Stomach (tissue), 8 donors: ENCODE measurements at regions not wholly inside any gene's neighbourhood (a gene's known extent, or its start where the extent isn't known, plus 50 kb on each side); places are given as distances from the start of the nearest gene placed in this dataset.

Experiments used
- DNase-seq, 2 donors: peaks; one replicate each; pipeline versions ENCODE4 v3.0.0 to v3.0.0-alpha.2; 2013 to 2019
- H3K27ac ChIP-seq, 5 donors: fragments of 200-600 bp in 4 of 5; sonication (generic) in 4 of 5; one replicate each; pipeline ENCODE4 v1.5.1; 2013 to 2019; ENCODE audit warnings: mild to moderate bottlenecking in 1 of 5, moderate library complexity in 1 of 5
- H3K27me3 ChIP-seq, 3 donors: fragments of 200-600 bp; sonication (generic); one replicate each; pipeline ENCODE4 v1.5.1; 2017 to 2019; ENCODE audit warnings: mixed run types in 1 of 3
- H3K36me3 ChIP-seq, 4 donors: fragments of 200-600 bp; sonication (generic); 1 replicate in 3 of 4; 2 replicates in 1 of 4; pipeline ENCODE4 v1.5.1; 2016 to 2019
- H3K4me1 ChIP-seq, 4 donors: fragments of 200-600 bp; sonication (generic); one replicate each; pipeline ENCODE4 v1.5.1; 2016 to 2019
- H3K4me3 ChIP-seq, 4 donors: fragments of 200-600 bp; sonication (generic) in 3 of 4; one replicate each; pipeline ENCODE4 v1.5.1; 2016 to 2019; ENCODE audit warnings: mild to moderate bottlenecking in 1 of 4
- H3K9me3 ChIP-seq, 4 donors: fragments of 200-600 bp; sonication (generic); one replicate each; pipeline ENCODE4 v1.5.1; 2016 to 2019
- CTCF ChIP-seq, 7 experiments: fragments of 450-650 bp in 4 of 7; fragments of 200-600 bp in 3 of 7; sonication (generic) in 3 of 7; IDR thresholded peaks; one replicate each; pipeline ENCODE4 v1.5.1; 2016 to 2019; ENCODE audit warnings: antibody characterized with exemption in 7 of 7, control low read depth in 2 of 7, mild to moderate bottlenecking in 1 of 7
- EP300 ChIP-seq: sonication (generic); formaldehyde crosslinking; IDR thresholded peaks from one replicate; pipeline ENCODE4 v1.6.1; 2017; ENCODE audit warnings: antibody characterized with exemption
- POLR2A ChIP-seq, 4 donors: fragments of 450-650 bp; IDR thresholded peaks; one replicate each; pipeline ENCODE4 v1.6.1; 2016; ENCODE audit warnings: antibody characterized with exemption in 4 of 4, control low read depth in 2 of 4, mild to moderate bottlenecking in 1 of 4, moderate library complexity in 1 of 4
- POLR2AphosphoS5 ChIP-seq, 3 donors: sonication (generic); formaldehyde crosslinking; IDR thresholded peaks; one replicate each; pipeline ENCODE4 v1.6.1; 2016; ENCODE audit warnings: antibody characterized with exemption in 3 of 3
- WGBS, 5 donors: extraction: QIAGEN DNeasy Blood & Tissue Kit in 3 of 5; methylation state at CpG; one replicate each; pipeline versions ENCODE4 v1.1.5 to v1.1.7; 2013 to 2018; 5-methylcytosine and 5-hydroxymethylcytosine counted together
- intact Hi-C: fragments of 100-400 bp; cut with DNase I; formaldehyde crosslinking; loops from one replicate; pipeline ENCODE4 v1.15.1; 2023; ENCODE audit warnings: low total_unique reads
- donor health status: healthy with polysubstance abuse.
- donor health status: Bipolar disorder and iron deficiency.
- donor health status: healthy.

GRCh38 chr1:58929671-58930325 lies 146.0 kb upstream of the JUN start:
- Histone ChIP-seq H3K36me3 (no peaks in the 10 kb centered on the region), H3K9me3 (no peaks in the 10 kb centered on the region), H3K27me3 (no peaks in the 10 kb centered on the region), H3K27ac (peak overlapping the region; percentile 16 to 54 (median 30)), H3K4me3 (no peak overlapping the region), H3K4me1 (peaks cover 5 to 68% (median 35%) of the 10 kb centered on the region in 4 donors)
- peak; percentile 66 to 67 for DNase-seq
- 47 to 78% (median 59%) methylated on average over 11 of the region's 11 CpGs for WGBS, 5 donors
- TF ChIP-seq EP300 (no peak), CTCF (IDR thresholded peaks at IDR 0.05) (no peak), POLR2A (IDR thresholded peaks at IDR 0.05) (no peak), POLR2AphosphoS5 (IDR thresholded peaks at IDR 0.05) (no peak)
- intact Hi-C loops = no loop called here

GRCh38 chr1:58931024-58931423 lies 147.2 kb upstream of the JUN start:
- Histone ChIP-seq H3K9me3 (no peaks in the 10 kb centered on the region), H3K27me3 (no peaks in the 10 kb centered on the region), H3K4me1 (peaks cover 5 to 65% (median 33%) of the 10 kb centered on the region in 4 donors), H3K27ac (peak overlapping the region in 3 of 5 donors; percentile 17 to 76 (median 75)), H3K4me3 (no peak overlapping the region), H3K36me3 (no peaks in the 10 kb centered on the region)
- DNase-seq = no peak
- TF ChIP-seq CTCF (IDR thresholded peaks at IDR 0.05) (no peak), POLR2A (IDR thresholded peaks at IDR 0.05) (no peak), POLR2AphosphoS5 (IDR thresholded peaks at IDR 0.05) (no peak), EP300 (no peak)
- intact Hi-C loops = no loop called here
- 63 to 84% (median 83%) methylated on average over 2 of the region's 2 CpGs for WGBS, 5 donors

- WGBS, 5 donors = 87 to 94% (median 87%) methylated on average over 6 of the region's 6 CpGs
- Histone ChIP-seq H3K4me1 (peaks cover 5 to 58% (median 29%) of the 10 kb centered on the region in 4 donors), H3K27me3 (no peaks in the 10 kb centered on the region), H3K9me3 (no peaks in the 10 kb centered on the region), H3K4me3 (no peak overlapping the region), H3K27ac (peak overlapping the region; percentile 69 to 83 (median 75)), H3K36me3 (no peaks in the 10 kb centered on the region)
- intact Hi-C loops = no loop called here
- DNase-seq = no peak
- TF ChIP-seq EP300 (no peak), POLR2AphosphoS5 (IDR thresholded peaks at IDR 0.05) (no peak), CTCF (IDR thresholded peaks at IDR 0.05) (no peak), POLR2A (IDR thresholded peaks at IDR 0.05) (no peak)
These were observed 147.9 kb upstream of the JUN start for GRCh38 chr1:58931756-58932155.

GRCh38 chr1:58932859-58933598 lies 149.2 kb upstream of the JUN start:
- Histone ChIP-seq H3K4me3 (no peak overlapping the region), H3K4me1 (peaks cover 5 to 45% (median 23%) of the 10 kb centered on the region in 4 donors), H3K27ac (peak overlapping the region; percentile 38 to 83 (median 75)), H3K9me3 (no peaks in the 10 kb centered on the region), H3K27me3 (no peaks in the 10 kb centered on the region), H3K36me3 (no peaks in the 10 kb centered on the region)
- TF ChIP-seq EP300 (no peak), POLR2AphosphoS5 (IDR thresholded peaks at IDR 0.05) (peak; percentile 8 to 93 (median 74))
- peak; percentile 92 to 94 for DNase-seq
- intact Hi-C loops = no loop called here
- 16 to 31% (median 26%) methylated on average over 4 of the region's 4 CpGs for WGBS, 5 donors
